Activated T-cell treated with anti-CD3 and anti-CD28 coated beads for 1 hour (primary cell): ENCODE measurements at regions not wholly inside any gene's neighbourhood (a gene's known extent, or its start where the extent isn't known, plus 50 kb on each side); places are given as distances from the start of the nearest gene placed in this dataset.

ENCODE experiments used
- DNase-seq: peaks from one replicate; pipeline ENCODE4 v3.0.0-alpha.2; 2020; ENCODE audit warnings: low read depth

DNA sequence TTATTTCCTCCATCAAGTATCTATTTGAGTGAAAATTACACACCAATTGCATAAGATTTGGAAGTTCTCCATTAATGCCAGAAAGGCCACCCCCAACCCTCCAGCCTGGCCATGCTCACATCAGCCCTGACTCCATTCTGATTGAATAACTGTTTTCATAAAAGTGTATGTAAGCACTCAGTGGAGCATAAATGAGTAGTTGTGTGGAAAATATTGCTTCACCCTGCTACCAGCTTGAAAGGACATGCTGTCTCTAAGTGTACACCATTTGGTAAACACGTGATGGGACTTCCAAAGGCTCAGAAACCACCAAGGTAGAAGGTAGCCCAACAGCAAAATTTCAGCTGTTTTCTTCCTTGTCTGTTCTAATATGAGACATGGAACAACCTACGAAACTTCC, 393.8 kb downstream of the ZNF385D start:
- no peak for DNase-seq

DNA sequence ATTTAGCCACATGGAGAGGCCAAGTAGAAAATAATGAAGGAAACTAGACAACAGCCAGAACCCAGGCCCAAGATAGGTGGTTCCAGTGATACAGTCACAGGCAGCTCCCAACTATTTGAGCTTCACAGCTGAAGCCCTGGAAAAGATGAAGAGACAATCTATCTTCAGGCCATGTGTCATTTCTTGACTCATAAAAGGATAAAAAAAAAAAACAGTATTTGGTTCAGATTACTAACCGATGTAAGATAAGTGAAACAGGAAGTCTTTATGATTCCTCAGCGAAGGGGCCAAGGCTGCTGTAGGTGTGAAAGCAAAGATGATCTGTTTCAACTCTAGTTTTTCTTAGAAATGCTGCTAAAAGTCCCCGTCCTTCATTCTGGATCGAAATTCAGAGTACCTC, 394.6 kb downstream of the ZNF385D start:
- no peak for DNase-seq

DNA sequence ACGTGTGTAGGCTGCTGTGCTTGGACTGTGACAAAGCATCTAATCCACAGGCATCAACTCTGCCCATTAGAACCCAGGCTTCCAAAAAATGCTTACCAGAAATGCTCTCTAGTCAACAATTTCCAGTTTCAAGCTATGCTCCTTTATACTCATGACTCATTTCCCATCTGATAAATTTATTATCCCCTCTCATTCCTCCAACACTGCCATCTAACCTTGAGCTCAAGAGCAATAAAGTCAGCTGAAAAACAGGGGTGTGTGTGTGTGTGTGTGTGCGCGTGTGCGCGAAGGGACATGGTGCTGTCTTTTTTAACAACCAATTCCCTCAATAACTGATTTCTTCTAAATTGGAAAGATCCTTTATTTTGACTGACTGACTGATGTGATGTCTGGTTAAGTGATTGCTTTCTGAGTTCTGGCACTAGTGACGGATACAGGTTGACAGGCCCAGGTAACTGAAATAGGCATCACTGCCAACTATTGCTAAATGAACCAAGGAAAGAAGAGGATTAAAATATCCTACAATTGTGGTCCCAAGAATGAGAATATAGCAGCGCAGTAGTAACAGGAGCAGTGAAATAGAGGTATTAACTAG, 405.5 kb downstream of the ZNF385D start:
- DNase-seq: no peak

DNA sequence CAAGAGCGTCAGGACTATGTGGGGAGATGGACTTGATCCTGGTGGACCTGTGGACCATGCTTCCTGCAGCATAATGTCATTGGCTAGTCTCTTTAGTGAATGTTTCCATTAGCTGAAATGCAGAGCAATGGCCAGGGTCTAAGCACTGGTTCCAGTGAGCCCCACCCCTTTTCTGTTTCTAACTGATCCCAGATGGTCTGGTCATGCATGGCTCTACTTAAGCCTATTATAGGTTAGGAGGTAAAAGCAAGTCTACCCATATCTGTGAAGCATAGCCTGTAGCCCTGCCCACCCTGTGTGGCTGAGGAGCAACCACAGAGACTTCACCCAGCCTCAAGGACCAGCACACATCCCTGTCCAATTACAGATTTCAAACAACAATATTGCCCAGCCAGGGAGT, 419.2 kb downstream of the ZNF385D start:
- no peak for DNase-seq

DNA sequence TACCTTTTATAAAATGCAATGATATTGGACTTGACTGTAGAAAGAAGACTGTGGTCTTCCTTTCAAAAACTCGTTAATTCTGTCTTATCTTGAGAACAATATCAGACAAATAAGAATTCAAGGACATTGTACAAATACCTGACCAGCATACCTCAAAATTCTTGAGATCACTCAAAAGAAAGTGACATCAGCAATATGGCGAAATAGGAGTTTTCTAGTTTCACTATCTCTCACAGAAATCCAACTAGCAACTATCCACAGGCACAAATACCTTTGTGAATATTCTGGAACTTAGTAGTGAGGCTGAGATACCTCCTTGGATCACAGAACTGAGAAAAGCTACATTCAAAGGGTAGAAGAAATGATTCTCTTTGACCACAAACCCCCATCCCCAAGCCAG, 419.7 kb downstream of the ZNF385D start:
- DNase-seq: no peak

DNA sequence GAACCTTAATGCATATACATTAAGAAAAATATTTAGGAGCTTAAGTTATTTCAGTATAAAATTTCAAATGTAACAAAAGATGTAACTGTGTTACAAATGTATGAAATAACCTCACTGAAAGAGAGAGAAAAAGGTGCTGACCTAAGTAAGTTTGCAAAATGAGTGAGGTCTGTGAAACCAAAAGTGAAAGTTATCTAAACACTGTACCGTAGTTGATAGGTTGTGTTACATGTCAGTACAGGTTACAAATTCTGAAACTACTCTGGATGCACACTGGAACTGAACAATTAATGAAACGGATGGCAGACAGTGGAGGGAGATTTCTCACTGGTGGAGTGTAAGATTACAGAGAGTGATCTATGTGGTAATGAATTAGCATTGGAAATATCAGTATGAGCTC, 420.7 kb downstream of the ZNF385D start:
- no peak for DNase-seq

DNA sequence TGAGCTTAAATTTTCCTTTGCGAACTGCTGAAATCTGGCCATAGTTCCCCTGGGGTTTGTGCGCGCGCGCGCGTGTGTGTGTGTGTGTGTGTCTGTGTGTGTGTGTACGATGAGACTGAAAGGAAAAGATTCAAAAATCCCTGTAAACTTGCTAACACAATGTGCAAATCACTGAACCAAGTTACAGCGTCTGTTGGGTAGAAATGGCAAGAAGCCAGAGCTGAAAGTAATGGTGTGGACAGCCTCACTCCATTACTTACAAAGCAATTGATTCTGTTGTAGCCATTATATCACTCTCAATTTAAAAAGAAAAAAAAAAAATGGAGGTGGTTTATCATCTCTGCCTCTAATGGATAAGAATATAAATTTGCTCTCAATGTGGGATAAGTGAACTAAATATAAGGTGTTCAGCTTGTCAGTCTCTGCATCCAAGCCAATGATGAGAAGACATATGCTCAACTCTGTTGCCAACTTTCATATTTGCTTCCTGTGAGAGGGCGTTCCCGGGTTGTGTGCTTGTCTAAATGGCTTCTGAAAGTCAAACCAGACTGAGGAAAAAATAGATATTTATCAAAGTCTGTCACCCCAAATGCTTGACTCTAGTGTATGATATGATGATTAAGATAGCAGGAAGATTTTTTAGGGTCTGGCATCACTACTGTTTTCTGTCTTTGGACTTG, 422.2 kb downstream of the ZNF385D start:
- no peak for DNase-seq

DNA sequence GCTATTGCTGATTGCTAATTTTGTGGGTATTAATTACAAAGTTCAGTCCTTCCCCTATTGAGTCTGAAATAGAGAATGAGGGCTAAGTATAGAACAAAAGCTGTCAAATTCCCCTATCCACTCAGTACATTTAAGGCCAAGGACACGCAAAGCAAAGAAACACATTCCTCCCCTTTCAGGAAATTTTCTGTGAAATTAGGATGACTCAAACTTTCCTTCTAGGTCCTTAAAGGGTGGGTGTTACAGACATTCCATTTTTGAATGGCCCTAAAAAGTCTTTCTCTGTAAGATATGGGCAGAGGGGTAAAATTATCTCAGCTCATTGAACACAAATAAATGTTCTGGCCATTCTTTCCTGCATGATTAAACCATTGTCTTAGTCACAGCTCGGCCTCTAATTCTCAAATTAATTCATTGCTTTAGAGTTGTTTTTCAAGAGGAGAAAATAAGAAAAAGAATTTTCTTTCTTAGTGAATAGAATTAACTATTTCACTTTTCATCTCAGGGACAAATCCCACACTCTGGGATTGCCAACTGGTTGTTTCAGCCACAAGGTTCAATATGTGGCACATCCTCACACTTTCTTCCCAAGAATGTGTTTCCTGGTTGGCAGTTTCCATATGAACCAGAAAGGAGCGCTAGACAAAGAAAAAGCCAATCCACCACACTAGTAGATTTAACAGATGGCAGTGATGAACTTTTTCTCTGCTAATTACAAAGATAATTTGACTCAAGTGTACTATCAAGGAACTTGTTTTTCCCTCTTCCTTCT, 424.1 kb downstream of the ZNF385D start:
- DNase-seq: no peak

DNA sequence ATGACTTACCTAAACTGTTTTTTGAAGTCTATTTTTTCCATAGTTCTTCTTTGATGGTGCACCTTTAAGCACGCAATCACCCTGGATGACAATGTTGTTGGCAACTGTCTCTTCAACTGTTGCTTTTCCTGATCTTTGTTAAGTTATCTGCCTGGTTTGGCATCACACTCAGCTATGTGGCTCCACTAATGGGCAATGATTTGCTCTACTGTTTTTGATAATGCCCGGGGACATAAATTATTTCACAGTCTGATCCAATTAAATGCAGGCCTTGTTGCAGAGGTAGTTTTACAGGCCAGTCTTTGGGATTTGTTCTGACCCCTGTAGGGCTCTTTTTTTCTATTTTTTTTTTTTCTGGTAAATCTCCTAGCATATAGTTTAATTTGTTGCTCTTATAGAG, 436.3 kb downstream of the ZNF385D start:
- DNase-seq: no peak

DNA sequence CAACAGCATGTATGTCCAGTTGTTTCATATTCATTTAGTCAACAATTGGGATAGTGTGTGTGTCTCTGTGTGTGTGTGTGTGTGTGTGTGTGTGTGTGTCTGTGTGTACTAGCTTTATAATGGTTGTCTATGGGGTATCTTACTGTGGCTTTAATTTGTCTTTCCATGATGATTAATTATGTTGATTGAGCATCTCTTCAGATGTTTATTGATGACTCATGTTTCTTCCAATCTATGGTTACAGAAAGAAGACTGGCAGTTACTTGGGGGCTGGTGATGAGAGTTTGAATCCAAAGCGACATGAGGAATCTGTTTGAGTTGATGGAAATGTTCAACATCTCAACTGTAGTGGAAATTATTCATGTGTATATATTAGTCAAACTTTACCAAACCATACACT, 440.1 kb downstream of the ZNF385D start:
- DNase-seq: no peak

DNA sequence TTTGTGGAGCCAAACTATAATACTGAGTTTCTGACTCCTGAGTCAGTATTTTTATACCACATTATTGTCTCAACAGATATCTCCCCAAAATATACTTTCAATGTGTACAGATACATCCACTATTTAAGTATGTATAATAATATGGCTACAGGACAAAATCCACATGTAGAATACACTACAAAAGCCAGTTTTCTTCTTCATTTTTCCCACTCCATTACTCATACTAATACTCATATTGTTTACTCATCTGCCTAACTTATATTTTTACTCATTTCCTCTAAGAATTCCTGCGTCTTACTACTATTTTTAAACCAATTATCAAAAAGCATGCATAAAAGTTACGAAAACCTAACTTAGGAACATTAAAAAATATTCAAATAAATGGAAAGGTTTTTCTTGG, 440.8 kb downstream of the ZNF385D start:
- no peak for DNase-seq

DNA sequence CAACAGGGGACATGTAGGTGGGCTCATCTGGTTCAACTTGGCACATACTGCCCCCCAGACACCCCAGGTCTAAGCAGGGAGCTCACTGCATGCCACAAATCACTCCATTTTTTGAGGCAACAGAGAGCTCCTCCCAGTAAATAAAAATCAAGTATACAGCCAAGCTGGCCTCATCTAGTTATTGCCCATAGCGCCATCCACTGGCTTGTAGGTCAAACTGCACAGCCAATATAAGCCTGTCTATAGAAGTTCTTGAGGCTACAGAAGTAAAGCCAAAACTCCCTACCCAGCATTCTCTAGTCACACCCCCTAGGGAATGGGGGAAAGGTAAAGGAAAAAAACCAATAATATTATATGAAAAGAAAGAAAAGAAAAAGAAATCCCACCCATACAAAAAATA, 453.7 kb downstream of the ZNF385D start:
- DNase-seq: no peak

DNA sequence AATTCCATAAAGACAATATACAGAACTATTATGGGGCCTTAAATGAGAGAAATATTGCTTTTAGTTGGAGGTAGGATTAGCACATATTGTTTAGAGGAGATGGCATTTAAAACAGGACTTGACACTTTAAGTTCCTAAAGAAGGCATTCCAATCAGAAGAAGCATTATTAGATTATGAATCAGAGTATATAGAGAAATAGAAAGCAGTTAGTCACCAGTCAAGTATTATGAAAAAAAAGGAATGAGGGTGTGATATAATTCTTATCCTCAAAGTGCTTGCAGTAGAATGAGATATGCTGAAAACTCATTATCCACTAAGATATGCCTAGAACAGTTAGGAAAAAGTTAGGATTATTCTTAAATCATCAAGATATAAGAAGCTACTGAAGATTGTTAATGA, 456.2 kb downstream of the ZNF385D start:
- DNase-seq: no peak

DNA sequence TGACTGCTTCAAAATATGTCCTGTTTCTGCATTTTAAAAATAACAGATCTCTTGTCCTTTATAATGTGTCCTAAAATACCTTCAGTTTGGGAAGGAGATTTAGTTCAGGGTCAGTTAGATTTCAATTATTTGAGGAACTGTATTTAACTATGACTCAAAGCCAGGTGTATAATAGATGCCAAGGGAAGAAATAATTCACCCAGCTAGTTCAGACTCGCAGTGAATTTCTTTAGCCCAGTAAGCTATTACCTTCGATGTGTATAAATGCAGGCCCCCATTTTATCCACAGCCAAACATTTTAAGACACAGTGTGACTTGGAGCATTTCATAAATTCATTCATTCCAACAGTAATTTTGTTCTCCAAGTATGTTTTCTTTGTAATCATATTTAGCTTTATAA, 458.0 kb downstream of the ZNF385D start:
- no peak for DNase-seq

DNA sequence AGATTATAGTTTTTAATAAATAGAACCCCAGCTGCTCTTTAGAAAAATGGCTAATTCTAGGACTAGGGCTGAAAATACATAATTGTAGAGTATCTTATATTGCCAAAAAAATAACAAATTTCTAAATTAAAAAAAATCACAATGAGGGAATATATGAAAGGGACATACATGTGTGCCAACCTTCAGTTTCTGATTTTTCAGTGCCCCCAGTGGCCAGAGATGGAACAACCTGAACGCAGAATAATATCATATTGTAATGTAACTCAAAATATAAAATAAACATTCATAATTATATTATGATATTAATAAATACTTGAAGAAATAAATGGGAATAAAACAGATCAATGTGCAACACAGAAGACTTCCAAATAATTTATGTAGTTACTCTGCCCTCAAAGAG, 460.5 kb downstream of the ZNF385D start:
- DNase-seq: no peak

DNA sequence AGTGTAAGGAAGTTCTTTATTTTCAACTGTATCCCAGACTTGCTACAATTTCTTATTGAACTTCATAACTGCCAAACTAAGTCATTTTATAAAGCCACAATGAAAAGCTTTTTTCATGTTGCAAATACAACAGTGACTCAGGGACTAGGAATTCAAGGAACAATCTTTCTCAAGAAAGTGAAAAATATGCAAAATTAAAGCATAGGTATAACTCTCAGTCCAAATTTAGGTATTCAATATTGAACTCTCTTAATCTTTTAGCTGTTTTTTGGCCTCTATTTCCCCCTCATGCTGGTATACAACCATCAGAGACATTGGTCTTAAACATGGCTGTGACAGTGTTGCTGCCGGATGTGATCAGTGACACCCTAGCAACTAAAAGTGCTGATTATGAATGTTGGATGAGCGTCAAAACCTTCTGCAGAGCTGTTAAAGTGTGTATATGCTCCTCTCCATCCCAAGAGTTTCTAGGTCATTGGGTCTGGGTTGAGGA, 476.9 kb downstream of the ZNF385D start:
- no peak for DNase-seq

DNA sequence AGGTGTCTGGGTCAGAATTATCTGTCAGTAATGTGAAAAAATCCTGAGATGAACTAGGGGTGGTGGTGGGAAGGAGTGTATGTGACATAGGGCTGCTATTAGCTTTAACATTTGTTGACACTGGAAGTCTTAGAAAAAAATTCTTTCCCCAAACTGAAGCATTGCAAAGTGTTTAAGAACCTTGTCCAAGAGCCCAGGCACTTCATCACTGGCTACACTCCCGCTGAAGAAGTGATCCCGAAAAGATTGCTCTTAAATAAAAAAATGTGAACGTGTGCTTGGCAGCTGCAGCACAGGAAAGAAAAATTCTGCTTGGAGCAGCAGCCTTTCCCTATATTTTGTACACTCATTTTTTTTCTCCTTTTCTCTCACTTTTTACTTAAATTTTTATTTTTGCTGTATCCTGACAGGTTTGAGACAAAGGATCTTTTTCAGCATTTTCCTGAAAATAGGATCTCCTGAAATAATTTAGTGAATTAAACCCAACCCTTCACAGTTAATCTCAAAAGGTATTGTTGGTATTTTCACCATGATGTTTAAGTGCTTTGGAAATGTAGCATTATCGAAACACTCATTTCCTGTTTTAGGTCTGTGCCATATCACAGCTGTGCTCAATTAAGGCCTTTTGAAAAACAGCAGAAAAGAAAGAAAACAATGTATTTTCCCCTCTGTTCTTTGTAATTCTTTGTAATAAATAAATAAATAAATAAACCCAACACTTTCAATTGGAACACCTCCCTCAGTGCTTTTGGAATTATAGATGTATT, 477.6 kb downstream of the ZNF385D start:
- DNase-seq: no peak

DNA sequence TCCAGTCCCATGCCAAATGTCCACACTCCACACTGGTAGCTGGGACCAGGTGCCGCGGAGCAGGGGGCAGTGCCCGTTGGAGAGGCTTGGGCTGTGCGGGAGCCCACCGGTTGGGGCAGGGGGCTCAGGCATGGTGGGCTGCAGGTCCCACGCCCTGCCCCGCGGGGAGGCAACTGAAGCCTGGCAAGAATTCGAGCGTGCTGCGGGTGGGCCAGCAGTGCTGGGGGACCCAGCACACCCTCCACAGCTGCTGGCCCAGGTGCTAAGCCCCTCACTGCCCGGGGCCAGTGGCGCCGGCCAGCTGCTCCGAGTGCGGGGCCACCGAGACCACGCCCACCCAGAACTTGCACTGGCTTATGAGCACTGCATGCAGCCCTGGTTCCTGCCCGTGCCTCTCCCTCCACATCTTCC, 479.4 kb downstream of the ZNF385D start:
- no peak for DNase-seq

DNA sequence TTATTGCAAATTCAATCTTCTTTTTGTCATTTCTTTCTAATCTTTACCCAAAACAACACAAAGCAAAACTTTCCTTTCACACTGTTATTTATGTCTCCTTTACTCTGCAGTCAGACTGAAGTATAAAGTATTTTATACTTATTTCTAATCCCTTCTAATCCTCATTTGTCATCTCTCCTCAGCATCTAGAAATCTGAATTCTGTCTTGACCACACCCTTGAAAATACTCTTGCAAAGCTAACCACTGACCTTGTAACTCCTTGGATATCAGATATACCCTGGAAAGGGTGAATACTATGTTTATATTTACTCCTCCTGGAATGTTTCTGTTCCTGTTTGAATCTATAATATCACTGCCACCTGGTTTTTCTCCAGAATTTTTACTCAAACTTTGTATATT, 481.1 kb downstream of the ZNF385D start:
- no peak for DNase-seq

DNA sequence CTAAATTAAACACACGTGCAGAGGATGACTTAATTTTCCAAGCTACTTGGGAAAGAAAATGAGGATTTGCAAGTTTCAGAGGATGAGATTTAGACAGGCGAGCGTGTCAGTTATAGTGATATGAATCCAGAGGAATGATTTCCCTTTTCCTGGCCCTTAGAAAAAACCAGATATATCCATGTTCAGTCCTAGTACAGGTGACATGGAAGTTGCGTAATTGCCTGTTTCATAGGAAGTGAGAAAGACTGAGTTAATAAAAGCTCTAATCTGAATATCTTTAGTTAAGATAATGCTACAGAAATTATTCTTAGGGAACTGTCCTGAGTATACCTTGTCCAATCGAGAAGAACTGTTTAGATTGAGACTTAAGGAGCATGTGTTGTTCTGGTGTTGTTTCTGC, 490.5 kb downstream of the ZNF385D start:
- no peak for DNase-seq

DNA sequence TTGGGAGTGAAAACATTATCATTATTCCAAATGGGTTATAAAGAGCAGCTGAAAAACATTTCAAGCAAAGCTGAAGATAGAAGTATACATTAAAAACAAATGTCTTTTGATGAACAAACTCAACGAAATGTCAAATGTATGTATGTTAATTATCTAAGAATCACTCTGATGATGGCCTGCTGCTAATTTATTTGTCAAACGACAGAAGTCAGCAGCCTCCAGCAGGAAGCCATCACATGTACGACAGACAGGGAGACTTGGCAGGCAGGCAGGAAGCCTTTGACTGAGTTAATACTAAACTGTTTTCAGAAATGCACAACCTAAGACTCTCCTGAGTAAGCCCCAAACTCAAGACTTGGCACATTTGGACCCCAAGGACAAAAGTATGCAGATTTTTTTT, 491.1 kb downstream of the ZNF385D start:
- no peak for DNase-seq

DNA sequence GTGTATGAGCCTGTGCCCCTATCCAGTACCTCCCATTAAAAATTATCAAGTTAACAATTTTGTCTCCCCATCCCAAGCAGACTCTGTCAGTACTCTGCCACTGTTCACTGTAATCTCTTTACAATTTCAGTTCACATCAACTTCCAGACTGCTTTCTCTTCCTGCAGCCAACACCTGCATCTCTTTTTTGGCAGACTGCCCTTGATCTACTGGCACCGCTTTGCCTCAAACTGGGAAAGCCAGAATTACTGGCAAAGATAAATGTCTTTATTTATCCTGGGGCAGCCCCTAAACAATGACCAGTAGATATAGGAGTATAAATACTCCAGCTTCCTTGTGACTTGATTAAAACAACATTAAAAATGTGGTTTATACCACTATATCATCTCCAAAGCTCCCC, 494.1 kb downstream of the ZNF385D start:
- no peak for DNase-seq

DNA sequence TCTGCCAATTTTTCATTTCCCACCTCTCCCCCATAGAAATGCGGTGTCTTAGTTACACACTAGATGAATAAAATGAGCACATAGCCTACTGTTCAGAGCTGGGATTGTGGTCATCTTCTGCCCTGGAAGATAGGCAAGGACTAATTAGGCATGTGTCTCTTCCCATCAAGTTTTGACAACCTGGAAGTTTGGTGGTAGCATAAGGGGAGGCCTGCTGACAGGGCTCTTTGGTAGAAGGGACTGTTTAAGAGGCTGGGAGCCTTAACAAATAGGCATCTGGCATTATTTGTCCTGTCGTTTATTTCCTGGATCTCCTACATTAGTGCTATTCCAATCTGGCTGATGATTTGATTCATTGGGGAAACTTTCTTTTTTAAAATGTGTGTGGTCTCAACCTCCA, 512.3 kb downstream of the ZNF385D start:
- no peak for DNase-seq
